ENCODE measurements at regions not wholly inside any gene's neighbourhood (a gene's known extent, or its start where the extent isn't known, plus 50 kb on each side); places are given as distances from the start of the nearest gene placed in this dataset.

DNA sequence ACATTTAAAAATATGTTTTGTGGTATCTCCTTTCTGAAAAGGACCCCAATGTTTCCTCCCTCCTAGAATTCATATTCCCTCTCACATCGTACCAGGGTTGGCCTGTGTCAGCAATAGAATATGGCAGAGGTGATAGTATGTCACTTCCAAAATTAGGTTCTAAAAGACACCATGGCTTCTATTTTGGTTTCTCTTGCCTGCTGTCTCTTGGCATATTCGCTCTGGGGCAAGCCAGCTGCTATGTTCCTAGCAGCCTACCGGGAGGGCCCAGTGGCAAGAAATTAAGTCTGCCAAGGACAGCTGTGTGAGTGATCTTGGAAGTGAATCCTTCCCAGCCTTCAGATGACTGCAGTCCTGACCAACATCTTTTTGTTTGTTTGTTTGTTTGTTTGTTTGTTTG, 92.9 kb upstream of the PPM1J start:
- TF ChIP-seq CTCF (IDR thresholded peaks at IDR 0.05; ENCODE audit: insufficient read depth, low read length, poor library complexity, severe bottlenecking), result no peak
- no peak for TF ChIP-seq EZH2phosphoT487 (conservative IDR thresholded peaks at IDR 0.05; ENCODE audit: low read length)
